Neural crest cell (in vitro differentiated cells): ENCODE measurements at regions not wholly inside any gene's neighbourhood (a gene's known extent, or its start where the extent isn't known, plus 50 kb on each side); places are given as distances from the start of the nearest gene placed in this dataset.

Experiments used
- DNase-seq: peaks from one replicate; pipeline ENCODE4 v3.0.0; 2021; ENCODE audit warnings: low read depth, mixed read lengths, low spot score
- H3K27ac Mint-ChIP-seq: one replicate; pipeline ENCODE4 v1.8.0; 2021; ENCODE audit warnings: mild to moderate bottlenecking, mixed read lengths; ENCODE audit not compliant: unreplicated experiment
- H3K27me3 Mint-ChIP-seq: 2 replicates; pipeline ENCODE4 v1.8.0; 2021; ENCODE audit warnings: low read depth, mild to moderate bottlenecking, mixed read lengths
- H3K36me3 Mint-ChIP-seq: 2 replicates; pipeline ENCODE4 v1.8.0; 2021; ENCODE audit warnings: low read depth, mild to moderate bottlenecking, mixed read lengths
- H3K4me1 Mint-ChIP-seq: 2 replicates; pipeline ENCODE4 v1.8.0; 2021; ENCODE audit warnings: mixed read lengths
- H3K4me3 Mint-ChIP-seq: one replicate; pipeline ENCODE4 v1.8.0; 2021; ENCODE audit warnings: mild to moderate bottlenecking, mixed read lengths
- H3K9me3 Mint-ChIP-seq: 2 replicates; pipeline ENCODE4 v1.8.0; 2021; ENCODE audit warnings: mixed read lengths
- TF ChIP-seq, protein P1 (sequence below): fragments of 200-600 bp; sonication (generic); conservative IDR thresholded peaks from 2 replicates; pipeline ENCODE4 v1.5.0; 2021; ENCODE audit warnings: antibody characterized with exemption, mild to moderate bottlenecking

DNA sequence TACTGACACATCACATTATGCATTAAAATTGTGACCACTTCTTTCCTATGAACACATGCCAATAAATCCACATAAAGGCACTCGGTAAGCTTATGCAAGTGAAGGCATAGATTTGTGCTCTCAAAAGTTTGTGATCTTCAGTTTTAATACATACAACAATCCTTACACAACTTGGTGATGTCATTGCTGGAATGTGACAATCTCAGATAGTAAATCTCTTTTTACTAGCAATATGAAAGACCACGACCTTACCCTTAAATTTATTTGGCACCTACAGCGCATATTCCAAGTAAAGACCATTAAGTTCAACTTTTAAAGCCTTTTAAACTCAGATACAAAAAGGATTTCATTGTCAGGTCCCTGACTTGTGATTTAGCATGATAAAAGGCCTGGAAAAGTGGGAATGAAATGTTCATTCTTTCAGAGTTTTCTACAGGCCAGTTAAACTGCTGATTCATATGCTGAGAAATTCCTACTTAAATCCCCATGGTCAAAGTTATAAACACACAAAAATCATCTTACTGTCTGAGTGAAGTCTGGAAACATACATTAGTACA, 157.4 kb downstream of the SIPA1L2 start:
- Mint-ChIP-seq H3K4me3 (no peak overlapping the region), H3K9me3 (no peaks in the 10 kb centered on the region), H3K27me3 (no peaks in the 10 kb centered on the region), H3K4me1 (peaks cover 49% of the 10 kb centered on the region), H3K36me3 (peaks cover 17% of the 10 kb centered on the region), H3K27ac (peak overlapping the region; percentile 30)
- TF ChIP-seq, protein P1, sequence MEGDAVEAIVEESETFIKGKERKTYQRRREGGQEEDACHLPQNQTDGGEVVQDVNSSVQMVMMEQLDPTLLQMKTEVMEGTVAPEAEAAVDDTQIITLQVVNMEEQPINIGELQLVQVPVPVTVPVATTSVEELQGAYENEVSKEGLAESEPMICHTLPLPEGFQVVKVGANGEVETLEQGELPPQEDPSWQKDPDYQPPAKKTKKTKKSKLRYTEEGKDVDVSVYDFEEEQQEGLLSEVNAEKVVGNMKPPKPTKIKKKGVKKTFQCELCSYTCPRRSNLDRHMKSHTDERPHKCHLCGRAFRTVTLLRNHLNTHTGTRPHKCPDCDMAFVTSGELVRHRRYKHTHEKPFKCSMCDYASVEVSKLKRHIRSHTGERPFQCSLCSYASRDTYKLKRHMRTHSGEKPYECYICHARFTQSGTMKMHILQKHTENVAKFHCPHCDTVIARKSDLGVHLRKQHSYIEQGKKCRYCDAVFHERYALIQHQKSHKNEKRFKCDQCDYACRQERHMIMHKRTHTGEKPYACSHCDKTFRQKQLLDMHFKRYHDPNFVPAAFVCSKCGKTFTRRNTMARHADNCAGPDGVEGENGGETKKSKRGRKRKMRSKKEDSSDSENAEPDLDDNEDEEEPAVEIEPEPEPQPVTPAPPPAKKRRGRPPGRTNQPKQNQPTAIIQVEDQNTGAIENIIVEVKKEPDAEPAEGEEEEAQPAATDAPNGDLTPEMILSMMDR, result no peak
- DNase-seq, result no peak

DNA sequence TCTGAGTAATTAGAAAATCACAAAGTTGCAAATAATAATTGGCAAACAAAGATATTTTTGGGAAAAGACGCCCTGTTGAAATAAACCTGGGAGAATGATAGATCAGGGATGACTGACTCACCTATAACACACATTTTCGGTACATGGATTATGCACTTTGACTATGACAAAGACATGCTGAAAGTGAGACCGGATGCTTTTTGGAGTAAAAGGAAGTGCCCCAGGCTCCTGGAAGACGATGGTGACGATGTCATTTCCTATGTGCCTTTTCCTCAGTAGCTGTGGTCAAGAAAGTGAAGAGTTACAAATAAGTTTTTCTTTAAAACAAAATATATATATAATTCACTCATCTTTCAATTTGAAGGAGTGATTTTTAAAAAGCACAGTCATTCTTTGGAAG, 158.7 kb downstream of the SIPA1L2 start:
- H3K27me3 Mint-ChIP-seq, result no peaks in the 10 kb centered on the region
- peaks cover 41% of the 10 kb centered on the region for H3K4me1 Mint-ChIP-seq
- H3K9me3 Mint-ChIP-seq, result no peaks in the 10 kb centered on the region
- TF ChIP-seq, protein P1, result no peak
- H3K27ac Mint-ChIP-seq, result no peak overlapping the region
- no peak overlapping the region for H3K4me3 Mint-ChIP-seq
- peaks cover 14% of the 10 kb centered on the region for H3K36me3 Mint-ChIP-seq
- DNase-seq, result no peak

DNA sequence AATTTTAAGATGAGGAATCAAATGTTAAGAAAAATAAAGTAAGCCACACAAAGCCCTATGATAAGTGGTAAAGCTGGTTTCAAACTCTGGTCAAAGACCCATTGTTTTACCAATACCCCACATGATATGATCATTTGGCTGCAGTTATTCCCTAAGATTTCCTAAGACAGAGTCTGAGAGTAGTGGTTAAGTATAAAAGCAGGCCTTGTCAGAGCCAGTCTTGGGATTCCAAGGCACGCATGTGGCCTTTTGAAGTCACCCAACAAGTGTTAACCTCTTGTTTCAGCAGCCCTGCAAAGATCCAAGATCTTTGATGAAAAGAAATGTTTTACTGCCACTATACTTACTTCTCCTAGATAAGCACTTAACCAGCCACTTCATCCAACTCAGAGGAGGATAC, 159.2 kb downstream of the SIPA1L2 start:
- H3K27ac Mint-ChIP-seq, result no peak overlapping the region
- H3K4me1 Mint-ChIP-seq, result peaks cover 41% of the 10 kb centered on the region
- no peak overlapping the region for H3K4me3 Mint-ChIP-seq
- no peaks in the 10 kb centered on the region for H3K27me3 Mint-ChIP-seq
- H3K9me3 Mint-ChIP-seq, result no peaks in the 10 kb centered on the region
- peaks cover 19% of the 10 kb centered on the region for H3K36me3 Mint-ChIP-seq
- TF ChIP-seq, protein P1, result no peak
- no peak for DNase-seq

DNA sequence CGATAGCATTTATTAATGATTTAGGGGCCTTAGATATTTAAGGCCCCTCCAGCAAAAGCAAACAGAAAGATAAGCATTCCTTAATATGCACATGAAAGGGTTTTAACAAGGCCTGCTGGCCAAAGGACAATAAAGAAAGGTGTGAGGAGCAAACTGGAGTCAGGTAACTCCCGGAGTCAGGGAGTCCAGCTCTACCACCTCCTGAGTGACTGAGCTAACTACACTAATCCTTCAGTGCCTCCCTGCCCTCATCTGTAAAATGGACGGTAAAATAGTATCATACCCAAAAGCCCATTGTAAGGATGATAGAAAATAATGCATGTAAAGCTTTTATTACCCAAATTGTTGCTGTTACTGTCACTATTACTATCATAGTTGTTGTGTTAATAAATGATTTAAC, 161.7 kb downstream of the SIPA1L2 start:
- no peak overlapping the region for H3K4me3 Mint-ChIP-seq
- DNase-seq, result no peak
- peaks cover 22% of the 10 kb centered on the region for H3K4me1 Mint-ChIP-seq
- H3K27me3 Mint-ChIP-seq, result no peaks in the 10 kb centered on the region
- TF ChIP-seq, protein P1, result no peak
- peaks cover 30% of the 10 kb centered on the region for H3K36me3 Mint-ChIP-seq
- no peak overlapping the region for H3K27ac Mint-ChIP-seq
- no peaks in the 10 kb centered on the region for H3K9me3 Mint-ChIP-seq

DNA sequence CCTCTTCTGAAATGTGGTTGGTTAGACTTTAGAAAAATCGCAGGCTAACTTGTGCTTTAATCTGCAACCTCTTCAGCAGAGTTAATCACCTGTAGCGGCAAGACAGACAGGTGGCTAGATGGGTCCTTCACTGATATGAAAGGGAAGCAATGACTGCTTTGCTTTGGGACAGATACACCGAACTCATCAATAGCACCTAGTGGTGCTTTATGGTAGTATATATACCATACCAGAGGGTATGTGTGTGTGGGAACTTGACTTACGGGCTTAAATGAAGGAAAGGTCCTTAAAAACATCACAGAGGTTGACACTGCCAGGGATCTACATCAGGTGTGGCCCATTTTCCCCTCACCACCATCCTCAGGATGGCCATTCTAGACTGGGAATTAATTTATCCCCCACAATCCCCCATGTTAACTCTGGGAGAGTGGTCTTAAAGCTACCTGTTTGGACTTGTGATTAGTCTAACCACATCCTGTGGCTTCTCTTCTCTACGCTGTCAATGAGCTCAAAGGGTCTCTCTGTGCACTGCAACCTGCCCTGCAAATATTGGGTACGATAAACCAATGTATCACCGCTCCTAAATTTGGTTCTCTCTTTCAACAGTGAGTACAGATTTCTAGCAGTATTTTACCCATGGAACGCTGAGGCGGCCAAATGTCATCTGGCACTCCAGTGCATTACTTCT, 162.7 kb downstream of the SIPA1L2 start:
- TF ChIP-seq, protein P1, result peak; percentile 32
- H3K27ac Mint-ChIP-seq, result no peak overlapping the region
- peaks cover 22% of the 10 kb centered on the region for H3K4me1 Mint-ChIP-seq
- H3K36me3 Mint-ChIP-seq, result peaks cover 33% of the 10 kb centered on the region
- no peak for DNase-seq
- H3K4me3 Mint-ChIP-seq, result no peak overlapping the region
- H3K9me3 Mint-ChIP-seq, result no peaks in the 10 kb centered on the region
- H3K27me3 Mint-ChIP-seq, result no peaks in the 10 kb centered on the region
